ENCODE measurements at regions not wholly inside any gene's neighbourhood (a gene's known extent, or its start where the extent isn't known, plus 50 kb on each side); places are given as distances from the start of the nearest gene placed in this dataset.

GRCh38 chr18:33803636-33804035, 225.6 kb downstream of the ASXL3 start (continued):
- TF ChIP-seq ZNF462 (CRISPR knock-in tag; IDR thresholded peaks at IDR 0.05) (no peak), REST (IDR thresholded peaks at IDR 0.05; ENCODE audit: unreplicated experiment) (no peak), POLR2AphosphoS5 (IDR thresholded peaks at IDR 0.05; ENCODE audit: low read depth) (no peak)

GRCh38 chr18:33802955-33803354, 224.9 kb downstream of the ASXL3 start:
- ATAC-seq: no peak
- no peaks in the 10 kb centered on the region for H3K27me3 Mint-ChIP-seq (ENCODE audit: insufficient read depth, low read depth, poor library complexity)
- TF ChIP-seq STAT1 (IDR thresholded peaks at IDR 0.05; ENCODE audit: unreplicated experiment): no peak
- no peak for TF ChIP-seq POLR2AphosphoS5 (IDR thresholded peaks at IDR 0.05; ENCODE audit: low read depth)
- no peak for TF ChIP-seq NANOG (IDR thresholded peaks at IDR 0.05; ENCODE audit: borderline replicate concordance)
- no peak for TF ChIP-seq EZH2 (IDR thresholded peaks at IDR 0.05; ENCODE audit: low read depth, unreplicated experiment)
- TF ChIP-seq ZNF462 (CRISPR knock-in tag; IDR thresholded peaks at IDR 0.05): no peak

More at GRCh38 chr18:33802955-33803354, 224.9 kb downstream of the ASXL3 start:
- Mint-ChIP-seq H3K36me3 (ENCODE audit: low read depth) (no peaks in the 10 kb centered on the region), H3K9me3 (no peaks in the 10 kb centered on the region), H3K27ac (no peak overlapping the region), H3K4me1 (no peaks in the 10 kb centered on the region), H3K4me3 (no peak overlapping the region)
- Histone ChIP-seq H3K4me3 (no peak overlapping the region), H4K20me1 (replicated peaks; ENCODE audit: insufficient read depth) (no peaks in the 10 kb centered on the region), H2AFZ (no peak overlapping the region), H3K27me3 (ENCODE audit: insufficient read depth) (no peaks in the 10 kb centered on the region), H3K9me2 (ENCODE audit: insufficient read depth) (no peaks in the 10 kb centered on the region), H3K79me2 (replicated peaks; ENCODE audit: insufficient read depth) (no peaks in the 10 kb centered on the region), H3K4me1 (ENCODE audit: insufficient read depth) (no peaks in the 10 kb centered on the region), H3K27ac (ENCODE audit: low read depth) (no peak overlapping the region), H3K4me2 (no peak overlapping the region), H3F3A (replicated peaks; ENCODE audit: low read depth) (no peaks in the 10 kb centered on the region), H3K36me3 (ENCODE audit: insufficient read depth) (no peaks in the 10 kb centered on the region)
- DNase-seq (ENCODE audit: low spot score): no peak

All from GM23338 (cell line).